Thymus (tissue), 11 donors: ENCODE measurements at regions not wholly inside any gene's neighbourhood (a gene's known extent, or its start where the extent isn't known, plus 50 kb on each side); places are given as distances from the start of the nearest gene placed in this dataset.

Source experiments
- DNase-seq, 9 donors: peaks; one replicate each; pipeline ENCODE4 v3.0.0-alpha.2; 2013; ENCODE audit warnings: low spot score in 9 of 9, low read depth in 6 of 9, missing footprints in 1 of 9
- H3K27ac ChIP-seq, 2 donors: one replicate each; pipeline ENCODE4 v1.5.1; 2013; ENCODE audit warnings: control low read depth in 1 of 2, low read depth in 1 of 2, low read length in 1 of 2, mild to moderate bottlenecking in 1 of 2, moderate library complexity in 1 of 2
- H3K27me3 ChIP-seq, 2 donors: one replicate each; pipeline ENCODE4 v1.5.1; 2013; ENCODE audit warnings: low read length in 1 of 2; ENCODE audit not compliant: control insufficient read depth in 2 of 2, insufficient read depth in 1 of 2
- H3K36me3 ChIP-seq, 2 donors: one replicate each; pipeline ENCODE4 v1.5.1; 2013; ENCODE audit warnings: low read length in 1 of 2, mild to moderate bottlenecking in 1 of 2, moderate library complexity in 1 of 2; ENCODE audit not compliant: control insufficient read depth in 2 of 2, insufficient read depth in 2 of 2
- H3K4me1 ChIP-seq, 2 donors: one replicate each; pipeline ENCODE4 v1.5.1; 2013; ENCODE audit warnings: low read length in 2 of 2; ENCODE audit not compliant: control insufficient read depth in 2 of 2, insufficient read depth in 2 of 2
- H3K4me3 ChIP-seq, 2 donors: one replicate each; pipeline ENCODE4 v1.5.1; 2013; ENCODE audit warnings: low read length in 2 of 2, control low read depth in 1 of 2, mild to moderate bottlenecking in 1 of 2
- H3K9me3 ChIP-seq, 2 donors: one replicate each; pipeline ENCODE4 v1.5.1; 2013; ENCODE audit warnings: low read length in 1 of 2, mild to moderate bottlenecking in 1 of 2; ENCODE audit not compliant: control insufficient read depth in 2 of 2, insufficient read depth in 1 of 2
- WGBS: extraction: QIAGEN DNeasy Blood & Tissue Kit; methylation state at CpG from one replicate; pipeline ENCODE4 v1.1.7; 2013; 5-methylcytosine and 5-hydroxymethylcytosine counted together
- donor health status: healthy.

- no peaks in the 10 kb centered on the region for H3K27me3 ChIP-seq
- H3K4me1 ChIP-seq: no peaks in the 10 kb centered on the region
- 92% methylated on average over 2 of the region's 2 CpGs for WGBS
- no peak overlapping the region for H3K4me3 ChIP-seq
- no peak for DNase-seq
- H3K36me3 ChIP-seq: no peaks in the 10 kb centered on the region
- no peak overlapping the region for H3K27ac ChIP-seq
- no peaks in the 10 kb centered on the region for H3K9me3 ChIP-seq
Observed at GRCh38 chr14:30132196-30132595, 204.5 kb upstream of the PRKD1 start.

GRCh38 chr14:30134936-30135335 is 207.3 kb upstream of the PRKD1 start:
- no peaks in the 10 kb centered on the region for H3K27me3 ChIP-seq
- no peaks in the 10 kb centered on the region for H3K9me3 ChIP-seq
- DNase-seq: no peak
- H3K36me3 ChIP-seq: no peaks in the 10 kb centered on the region
- 93% methylated on average over 5 of the region's 5 CpGs for WGBS
- H3K4me1 ChIP-seq: no peaks in the 10 kb centered on the region
- no peak overlapping the region for H3K4me3 ChIP-seq
- H3K27ac ChIP-seq: no peak overlapping the region

- Histone ChIP-seq H3K36me3 (no peaks in the 10 kb centered on the region), H3K4me3 (no peak overlapping the region), H3K27ac (no peak overlapping the region), H3K4me1 (no peaks in the 10 kb centered on the region), H3K9me3 (no peaks in the 10 kb centered on the region), H3K27me3 (no peaks in the 10 kb centered on the region)
- 87% methylated on average over 1 of the region's 1 CpG for WGBS
- DNase-seq: no peak
Observed at GRCh38 chr14:30138567-30138966, 210.9 kb upstream of the PRKD1 start.

- Histone ChIP-seq H3K36me3 (no peaks in the 10 kb centered on the region), H3K27me3 (no peaks in the 10 kb centered on the region), H3K4me1 (no peaks in the 10 kb centered on the region), H3K27ac (no peak overlapping the region), H3K4me3 (no peak overlapping the region), H3K9me3 (peaks cover 0 to 9% of the 10 kb centered on the region in 2 donors)
- WGBS: 86% methylated on average over 1 of the region's 1 CpG
- no peak for DNase-seq
Observed at GRCh38 chr14:30142216-30142615, 214.6 kb upstream of the PRKD1 start.

- H3K27me3 ChIP-seq: no peaks in the 10 kb centered on the region
- DNase-seq: no peak
- H3K4me3 ChIP-seq: no peak overlapping the region
- peaks cover 0 to 9% of the 10 kb centered on the region in 2 donors for H3K9me3 ChIP-seq
- H3K36me3 ChIP-seq: no peaks in the 10 kb centered on the region
- H3K27ac ChIP-seq: no peak overlapping the region
- H3K4me1 ChIP-seq: no peaks in the 10 kb centered on the region
Observed at GRCh38 chr14:30143627-30144026, 216.0 kb upstream of the PRKD1 start.

- no peaks in the 10 kb centered on the region for H3K27me3 ChIP-seq
- H3K4me1 ChIP-seq: no peaks in the 10 kb centered on the region
- H3K4me3 ChIP-seq: no peak overlapping the region
- H3K9me3 ChIP-seq: no peaks in the 10 kb centered on the region
- no peak for DNase-seq
- no peaks in the 10 kb centered on the region for H3K36me3 ChIP-seq
- H3K27ac ChIP-seq: no peak overlapping the region
- WGBS: 90% methylated on average over 2 of the region's 2 CpGs
Observed at GRCh38 chr14:30153717-30154116, 226.1 kb upstream of the PRKD1 start.

GRCh38 chr14:30156571-30156970 is 228.9 kb upstream of the PRKD1 start:
- H3K4me1 ChIP-seq: no peaks in the 10 kb centered on the region
- H3K27ac ChIP-seq: no peak overlapping the region
- no peak overlapping the region for H3K4me3 ChIP-seq
- no peaks in the 10 kb centered on the region for H3K36me3 ChIP-seq
- 93% methylated on average over 9 of the region's 9 CpGs for WGBS
- no peaks in the 10 kb centered on the region for H3K9me3 ChIP-seq
- H3K27me3 ChIP-seq: no peaks in the 10 kb centered on the region
- DNase-seq: no peak

- 66% methylated on average over 5 of the region's 5 CpGs for WGBS
- H3K4me1 ChIP-seq: no peaks in the 10 kb centered on the region
- H3K9me3 ChIP-seq: no peaks in the 10 kb centered on the region
Observed at GRCh38 chr14:30158299-30158698, 230.7 kb upstream of the PRKD1 start.

GRCh38 chr14:30159374-30159773 is 231.7 kb upstream of the PRKD1 start:
- DNase-seq: no peak
- H3K27me3 ChIP-seq: no peaks in the 10 kb centered on the region
- no peaks in the 10 kb centered on the region for H3K9me3 ChIP-seq
- no peaks in the 10 kb centered on the region for H3K4me1 ChIP-seq
- no peaks in the 10 kb centered on the region for H3K36me3 ChIP-seq
- H3K27ac ChIP-seq: no peak overlapping the region
- no peak overlapping the region for H3K4me3 ChIP-seq
- 76% methylated on average over 2 of the region's 2 CpGs for whole genome bisulfite sequencing

More at GRCh38 chr14:30158299-30158698, 230.7 kb upstream of the PRKD1 start:
- DNase-seq: no peak
- no peaks in the 10 kb centered on the region for H3K27me3 ChIP-seq
- no peaks in the 10 kb centered on the region for H3K36me3 ChIP-seq
- no peak overlapping the region for H3K27ac ChIP-seq
- H3K4me3 ChIP-seq: no peak overlapping the region

GRCh38 chr14:30160608-30161007 is 233.0 kb upstream of the PRKD1 start:
- Histone ChIP-seq H3K4me1 (no peaks in the 10 kb centered on the region), H3K4me3 (no peak overlapping the region), H3K27ac (no peak overlapping the region), H3K9me3 (no peaks in the 10 kb centered on the region), H3K27me3 (no peaks in the 10 kb centered on the region), H3K36me3 (no peaks in the 10 kb centered on the region)
- DNase-seq: no peak
- WGBS: 88% methylated on average over 5 of the region's 5 CpGs
